ENCODE measurements at regions not wholly inside any gene's neighbourhood (a gene's known extent, or its start where the extent isn't known, plus 50 kb on each side); places are given as distances from the start of the nearest gene placed in this dataset.

DNA sequence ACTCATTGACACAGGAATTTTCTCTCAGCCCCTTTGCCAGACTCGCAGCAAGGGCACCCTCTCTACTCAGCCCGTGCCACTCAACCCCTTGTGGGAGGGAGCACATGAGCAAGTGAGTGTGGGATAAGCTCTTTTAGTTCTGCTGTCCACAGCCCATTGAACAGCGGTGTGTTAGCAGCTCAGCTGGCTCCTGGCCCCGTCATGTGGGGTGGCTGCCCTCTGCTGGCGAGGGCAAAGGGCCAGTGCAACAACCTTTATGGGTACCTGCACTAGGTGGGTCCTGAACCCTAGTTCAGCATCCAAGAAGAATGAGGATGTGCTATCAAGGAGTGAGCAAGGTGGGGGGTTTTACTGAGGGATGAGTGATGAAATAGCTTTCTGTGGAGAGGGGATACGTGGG lies 85.0 kb upstream of the ZNF81 start:
- TF ChIP-seq, protein P1, sequence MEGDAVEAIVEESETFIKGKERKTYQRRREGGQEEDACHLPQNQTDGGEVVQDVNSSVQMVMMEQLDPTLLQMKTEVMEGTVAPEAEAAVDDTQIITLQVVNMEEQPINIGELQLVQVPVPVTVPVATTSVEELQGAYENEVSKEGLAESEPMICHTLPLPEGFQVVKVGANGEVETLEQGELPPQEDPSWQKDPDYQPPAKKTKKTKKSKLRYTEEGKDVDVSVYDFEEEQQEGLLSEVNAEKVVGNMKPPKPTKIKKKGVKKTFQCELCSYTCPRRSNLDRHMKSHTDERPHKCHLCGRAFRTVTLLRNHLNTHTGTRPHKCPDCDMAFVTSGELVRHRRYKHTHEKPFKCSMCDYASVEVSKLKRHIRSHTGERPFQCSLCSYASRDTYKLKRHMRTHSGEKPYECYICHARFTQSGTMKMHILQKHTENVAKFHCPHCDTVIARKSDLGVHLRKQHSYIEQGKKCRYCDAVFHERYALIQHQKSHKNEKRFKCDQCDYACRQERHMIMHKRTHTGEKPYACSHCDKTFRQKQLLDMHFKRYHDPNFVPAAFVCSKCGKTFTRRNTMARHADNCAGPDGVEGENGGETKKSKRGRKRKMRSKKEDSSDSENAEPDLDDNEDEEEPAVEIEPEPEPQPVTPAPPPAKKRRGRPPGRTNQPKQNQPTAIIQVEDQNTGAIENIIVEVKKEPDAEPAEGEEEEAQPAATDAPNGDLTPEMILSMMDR (IDR thresholded peaks at IDR 0.05): peak; percentile 38; the same call in 1 of the 2 replicates
- TF ChIP-seq EZH2phosphoT487 (IDR thresholded peaks at IDR 0.05; ENCODE audit: borderline replicate concordance, low read depth) (no peak), NRF1 (IDR thresholded peaks at IDR 0.05; ENCODE audit: low read depth, low read length) (no peak), FOXJ3 (CRISPR knock-in tag; IDR thresholded peaks at IDR 0.05) (no peak), YY1 (IDR thresholded peaks at IDR 0.05; ENCODE audit: low read depth) (no peak), EP300 (IDR thresholded peaks at IDR 0.05; ENCODE audit: borderline replicate concordance in 1 of 2, low read depth in 1 of 2, low read length in 1 of 2) (no peak), RAD21 (IDR thresholded peaks at IDR 0.05; ENCODE audit: low read length) (peak; percentile 33), MXI1 (IDR thresholded peaks at IDR 0.05; ENCODE audit: low read depth, low read length) (no peak), GATA2 (CRISPR knock-in tag; IDR thresholded peaks at IDR 0.05) (no peak), SMC3 (IDR thresholded peaks at IDR 0.05; ENCODE audit: low read depth, low read length) (no peak), POLR2AphosphoS5 (IDR thresholded peaks at IDR 0.05; ENCODE audit: low read depth, low read length) (no peak), TEAD4 (IDR thresholded peaks at IDR 0.05; ENCODE audit: borderline replicate concordance, insufficient read depth) (no peak), ELF1 (IDR thresholded peaks at IDR 0.05) (no peak), CHD2 (IDR thresholded peaks at IDR 0.05; ENCODE audit: low read length, partially characterized antibody) (no peak)
